Medulla oblongata (tissue), 1 donor: ENCODE measurements at regions not wholly inside any gene's neighbourhood (a gene's known extent, or its start where the extent isn't known, plus 50 kb on each side); places are given as distances from the start of the nearest gene placed in this dataset.
"Not testable (repeated sequence)": the region's sequence is repeated elsewhere in the genome, so short reads cannot be mapped to it uniquely, and the experiment has no call there.

Experiments used
- DNase-seq: peaks from one replicate; pipeline ENCODE4 v3.0.0-alpha.2; 2015; ENCODE audit errors: extremely low spot score

DNA sequence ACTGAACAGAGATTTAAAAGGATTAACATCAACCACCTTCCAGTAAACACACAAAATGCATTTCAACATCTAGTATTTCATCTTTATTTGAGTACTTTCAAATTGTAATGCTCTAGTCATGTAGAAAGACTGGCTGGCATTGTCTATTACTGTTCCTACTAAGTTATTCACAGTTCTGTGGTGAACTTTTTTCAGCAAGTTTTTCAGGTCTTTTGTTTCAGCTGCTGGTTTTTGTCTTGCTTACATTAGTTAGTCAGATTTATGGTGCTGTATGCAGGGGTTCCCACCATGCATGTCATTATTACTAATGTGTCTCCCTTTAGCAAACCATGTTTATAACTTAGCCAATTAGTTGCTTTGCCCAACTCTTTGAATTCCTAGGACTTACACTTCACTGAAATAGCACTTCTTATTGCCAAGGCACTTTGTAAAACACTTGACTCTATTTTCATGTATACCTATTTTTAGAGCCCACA is 253.4 kb upstream of the KITLG start:
- DNase-seq, result no peak

DNA sequence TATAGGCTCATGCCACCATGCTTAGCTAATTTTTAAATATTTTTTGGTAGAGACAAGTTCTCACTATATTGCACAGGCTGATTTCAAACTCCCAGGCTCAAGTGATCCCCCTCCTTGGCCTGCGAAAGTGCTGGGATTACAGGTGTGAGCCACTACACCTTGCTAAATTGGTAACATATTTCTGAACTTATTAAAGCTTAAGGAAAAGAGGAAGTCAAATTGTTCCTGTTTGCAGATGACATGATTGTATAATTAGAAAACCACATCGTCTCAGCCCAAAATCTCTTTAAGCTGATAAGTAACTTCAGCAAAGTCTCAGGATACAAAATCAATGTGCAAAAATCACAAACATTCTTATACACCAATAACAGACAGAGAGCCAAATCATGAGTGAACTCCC is 248.3 kb upstream of the KITLG start:
- not testable (repeated sequence) for DNase-seq

DNA sequence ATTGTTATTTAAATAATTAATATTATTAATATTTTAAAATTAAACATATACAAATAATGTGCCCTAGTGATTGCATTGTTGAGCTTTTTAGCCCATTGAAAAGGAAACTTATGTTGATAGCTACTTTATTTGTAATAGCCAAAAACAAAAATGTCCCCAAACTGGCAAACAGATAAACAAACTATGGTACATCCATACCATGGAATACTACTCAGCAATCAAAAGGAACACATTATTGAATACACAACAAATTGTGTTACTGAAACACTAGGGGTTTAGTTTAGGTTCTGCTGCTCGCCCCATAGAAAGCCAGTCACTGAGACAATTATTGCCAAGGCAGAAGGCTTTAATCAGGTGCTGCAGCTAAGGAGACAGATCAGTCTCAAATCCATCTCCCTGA is 239.7 kb upstream of the KITLG start:
- no peak for DNase-seq

DNA sequence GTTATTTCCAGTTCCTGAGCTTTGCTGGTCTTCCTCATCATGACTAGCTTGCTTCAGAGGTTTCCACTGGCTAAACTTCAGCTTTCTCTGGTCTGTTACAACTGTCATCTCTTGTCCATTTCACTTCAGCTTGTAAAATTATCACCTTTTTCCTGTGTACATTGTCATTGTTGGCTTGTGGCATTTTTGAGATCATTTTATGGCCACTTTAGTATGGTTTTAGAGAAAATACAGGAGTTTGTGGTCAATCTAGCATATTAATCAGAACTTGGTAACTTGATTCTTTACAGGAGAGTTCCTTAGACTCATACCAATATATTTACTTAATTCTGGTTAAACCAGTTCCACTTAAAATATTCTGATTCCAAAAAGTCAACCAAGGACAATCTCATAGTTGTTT is 235.9 kb upstream of the KITLG start:
- no peak for DNase-seq

DNA sequence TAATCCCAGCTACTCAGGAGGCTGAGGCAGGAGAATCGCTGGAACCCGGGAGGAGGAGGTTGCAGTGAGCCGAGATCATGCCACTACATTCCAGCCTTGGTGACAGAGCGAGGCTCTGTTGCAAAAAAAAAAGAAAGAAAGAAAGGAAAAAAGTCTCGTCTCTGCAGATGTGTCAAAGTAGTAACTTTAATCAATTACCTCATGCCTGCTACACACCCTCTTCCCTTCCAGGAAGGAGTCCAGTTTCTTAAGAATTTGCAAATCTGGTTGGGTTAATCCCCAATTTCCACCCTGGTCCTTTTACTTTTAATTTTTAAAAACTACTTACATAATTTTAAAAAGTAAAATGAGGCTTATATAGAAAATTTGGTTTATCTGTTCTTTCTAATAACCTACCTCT is 234.5 kb upstream of the KITLG start:
- DNase-seq, result no peak

DNA sequence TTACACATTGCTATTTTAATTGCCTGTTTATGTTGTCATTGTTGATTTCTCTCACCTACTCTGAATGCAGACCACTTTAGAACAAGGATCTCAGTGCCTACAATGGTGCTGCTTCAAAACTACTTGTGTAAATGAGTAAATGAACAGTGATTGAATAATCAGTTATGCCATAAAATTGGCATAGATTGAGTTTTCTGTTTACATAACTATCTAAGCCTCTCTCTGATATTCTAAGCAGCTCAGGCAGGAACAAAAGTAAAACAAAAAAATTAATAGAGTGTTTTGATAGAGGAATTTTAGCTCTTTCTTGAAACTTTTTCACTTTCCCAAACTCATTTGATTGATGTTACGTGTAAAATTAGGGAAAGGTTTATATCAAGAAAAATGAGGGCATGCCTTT is 232.3 kb upstream of the KITLG start:
- DNase-seq, result no peak

DNA sequence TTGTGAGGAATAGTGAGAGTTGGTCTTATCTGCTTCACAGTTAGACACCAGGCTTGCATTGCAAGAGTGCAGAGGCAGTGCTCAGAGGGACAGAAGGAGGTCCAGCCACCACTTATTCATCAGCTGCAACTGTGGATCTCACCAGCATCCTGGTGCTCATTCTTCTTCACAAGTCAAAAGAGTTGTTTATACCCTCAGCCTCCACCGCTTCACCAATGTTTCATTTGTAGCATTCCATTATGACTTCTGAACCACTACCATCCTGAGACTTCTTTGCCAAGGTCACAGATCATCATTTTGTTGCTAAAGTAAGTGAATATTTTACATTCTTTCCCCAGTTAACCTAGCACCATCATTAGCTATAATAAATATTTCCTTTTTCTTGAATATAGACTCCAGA is 230.5 kb upstream of the KITLG start:
- no peak for DNase-seq

DNA sequence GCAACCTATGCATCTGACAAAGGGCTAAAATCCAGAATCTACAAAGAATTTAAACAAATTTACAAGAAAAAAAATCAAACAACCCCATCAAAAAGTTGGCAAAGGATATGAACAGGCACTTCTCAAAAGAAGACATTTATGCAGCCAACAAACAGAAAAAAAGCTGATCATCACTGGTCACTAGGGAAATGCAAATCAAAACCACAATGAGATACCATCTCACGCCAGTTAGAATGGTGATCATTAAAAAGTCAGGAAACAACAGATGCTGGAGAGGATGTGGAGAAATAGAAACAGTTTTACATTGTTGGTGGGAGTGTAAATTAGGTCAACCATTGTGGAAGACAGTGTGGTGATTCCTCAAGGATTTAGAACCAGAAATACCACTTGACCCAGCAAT is 229.6 kb upstream of the KITLG start:
- DNase-seq, result not testable (repeated sequence)

DNA sequence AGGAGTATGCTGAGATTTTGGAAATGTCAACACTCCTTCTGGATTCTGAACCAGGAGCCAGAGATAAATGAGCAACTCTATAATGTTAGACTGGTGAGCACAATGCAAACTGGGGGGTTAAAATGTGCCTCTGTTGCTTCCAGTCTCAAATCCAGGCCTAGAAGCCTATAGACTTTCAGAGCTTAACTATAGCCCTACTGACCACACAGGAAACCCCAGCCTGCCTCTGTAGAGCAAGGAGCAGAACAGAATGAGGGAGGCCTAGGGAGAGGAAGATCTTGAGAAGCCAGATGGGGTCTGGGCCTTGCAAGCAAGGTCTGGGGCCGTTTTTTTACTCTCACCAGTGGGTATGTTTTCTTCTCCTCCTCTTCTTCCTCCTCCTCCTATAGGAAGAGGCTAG is 225.4 kb upstream of the KITLG start:
- no peak for DNase-seq

DNA sequence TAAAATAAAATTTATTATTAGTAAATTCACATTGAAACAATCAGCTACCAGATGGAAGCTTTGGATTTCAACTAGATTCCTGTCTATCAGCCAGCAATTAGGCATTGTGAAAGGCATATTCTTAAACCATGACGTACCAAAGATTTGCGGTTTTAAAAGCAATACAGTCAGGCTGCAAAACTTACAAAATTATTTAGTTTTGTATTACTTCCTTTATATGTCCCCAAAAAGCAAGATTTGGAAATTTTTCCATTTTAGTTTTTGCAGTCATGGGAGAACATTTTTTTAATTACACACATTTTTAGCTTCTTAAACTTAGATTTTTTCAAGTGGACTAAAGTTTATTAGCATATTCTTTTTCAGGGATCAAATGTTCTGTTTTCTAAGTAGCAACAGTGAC is 225.0 kb upstream of the KITLG start:
- DNase-seq, result no peak

DNA sequence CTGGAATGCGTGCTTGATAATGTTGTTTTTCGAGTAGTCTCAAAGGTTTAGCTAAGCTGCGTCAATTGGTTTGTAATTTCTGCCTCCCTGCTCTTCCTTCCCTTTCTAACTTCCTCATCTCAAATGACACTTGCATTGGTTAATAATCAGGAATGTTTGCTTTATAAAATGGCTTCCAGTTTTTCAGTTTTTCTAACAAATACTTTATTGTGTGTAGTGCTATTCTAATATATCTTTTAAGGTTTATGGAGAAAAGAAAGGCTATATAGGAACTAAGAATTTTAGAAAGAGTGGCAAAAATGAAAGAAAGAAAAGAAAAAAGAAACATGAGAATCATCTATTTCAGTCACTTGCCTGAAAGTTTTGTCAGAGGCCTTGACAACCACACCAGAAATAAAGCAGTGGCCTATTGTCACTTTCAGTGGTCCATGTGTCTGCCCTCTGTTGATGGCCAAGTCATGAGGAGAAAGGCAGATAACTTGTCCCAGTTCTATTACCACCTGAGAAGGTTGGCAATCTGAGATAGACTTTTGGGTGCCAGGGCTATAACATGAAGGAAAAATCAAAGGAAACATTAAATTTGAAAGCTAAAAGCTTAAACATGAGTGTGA is 221.9 kb upstream of the KITLG start:
- no peak for DNase-seq

DNA sequence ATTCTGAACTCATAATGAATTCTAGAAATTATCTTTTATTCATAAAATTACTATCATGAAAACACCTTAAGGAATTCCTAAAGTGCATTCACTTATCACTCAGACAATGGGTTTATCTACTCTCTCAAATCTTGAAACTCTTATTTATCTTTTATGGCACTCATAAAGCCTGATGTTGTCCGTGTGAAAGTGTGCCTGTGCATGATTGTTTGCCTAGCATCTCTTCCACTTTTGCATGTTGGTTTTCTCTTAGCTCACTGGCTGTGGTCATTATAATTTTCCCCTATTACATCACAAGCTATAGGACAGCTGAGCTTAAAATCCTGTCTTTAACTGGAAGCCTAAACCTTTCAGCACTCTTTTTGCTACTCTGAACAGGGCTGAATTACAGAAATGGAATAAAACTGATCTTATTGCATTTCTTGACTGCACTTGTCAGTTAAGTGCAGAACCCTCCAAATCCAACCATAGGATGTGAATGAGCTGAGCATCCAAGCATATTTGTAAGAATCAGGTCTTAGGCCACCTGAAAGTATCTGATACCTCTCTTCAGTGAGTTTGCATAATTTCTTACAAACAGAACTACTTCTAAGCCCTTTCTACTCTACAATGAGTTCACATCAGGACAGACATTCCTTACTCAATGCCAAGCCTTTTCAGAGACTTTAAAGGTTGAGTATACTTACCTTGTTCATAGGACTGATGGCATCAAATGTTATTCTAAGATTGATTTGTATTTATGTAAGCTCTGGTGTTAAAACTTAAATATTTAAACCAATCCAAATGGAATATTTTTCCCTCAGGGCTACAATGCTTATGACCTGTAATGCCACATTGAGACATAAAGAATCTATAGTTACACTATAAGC is 221.2 kb upstream of the KITLG start:
- DNase-seq, result no peak

DNA sequence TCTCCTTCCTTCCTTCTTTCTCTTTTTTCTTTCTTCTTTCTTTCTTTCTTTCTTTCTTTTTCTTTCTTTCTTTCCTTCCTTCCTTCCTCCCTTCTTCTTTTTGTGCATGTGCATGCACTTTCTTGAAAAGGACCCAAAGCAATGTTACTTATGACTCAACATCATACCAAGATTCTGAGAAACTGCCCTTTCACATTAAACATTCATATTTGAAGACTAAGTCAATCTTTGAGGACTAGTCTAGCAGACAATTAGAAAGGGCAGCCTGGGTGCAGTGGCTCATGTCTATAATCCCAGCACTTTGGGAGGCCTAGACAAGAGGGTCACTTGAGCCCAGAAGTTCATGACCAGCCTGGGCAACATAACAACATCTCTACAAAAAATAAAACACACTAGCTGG is 212.8 kb upstream of the KITLG start:
- DNase-seq, result no peak

DNA sequence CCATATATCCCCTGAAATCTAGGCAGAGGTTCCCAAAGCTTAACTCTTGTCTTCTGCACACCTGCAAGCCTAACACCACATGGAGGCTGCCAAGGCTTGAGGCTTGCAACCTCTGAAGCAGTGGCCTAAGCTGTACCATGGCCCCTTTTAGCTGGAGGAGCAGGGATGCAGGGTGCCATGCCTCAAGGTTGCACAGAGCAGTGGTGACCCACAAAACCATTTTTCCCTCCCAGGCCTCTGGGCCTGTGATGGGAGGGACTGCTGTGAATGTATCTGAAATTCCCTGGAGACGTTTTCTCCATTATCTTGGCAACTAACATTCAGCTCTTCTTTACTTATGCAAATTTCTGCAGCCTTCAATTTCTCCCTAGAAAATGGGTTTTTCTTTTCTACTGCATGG is 210.0 kb upstream of the KITLG start:
- DNase-seq, result no peak

DNA sequence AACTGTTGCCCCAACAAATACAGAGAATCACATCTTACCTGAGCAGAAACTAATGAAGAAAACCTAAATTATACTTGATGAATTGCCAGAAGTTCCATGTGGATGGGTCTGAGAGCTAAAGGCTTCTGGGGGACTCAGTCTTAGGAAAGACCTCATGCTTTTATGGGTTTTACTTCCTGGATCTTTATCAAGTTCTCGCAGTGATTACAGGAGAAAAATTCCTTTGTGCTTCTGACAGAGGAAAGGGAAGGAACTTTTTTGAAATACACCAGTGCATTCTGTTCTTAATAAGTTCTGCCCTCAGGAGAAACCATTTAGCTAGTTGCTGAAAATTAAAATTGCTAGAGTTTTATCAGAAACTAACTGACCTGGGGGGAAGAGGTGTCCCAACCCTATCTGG is 203.9 kb upstream of the KITLG start:
- DNase-seq, result no peak

DNA sequence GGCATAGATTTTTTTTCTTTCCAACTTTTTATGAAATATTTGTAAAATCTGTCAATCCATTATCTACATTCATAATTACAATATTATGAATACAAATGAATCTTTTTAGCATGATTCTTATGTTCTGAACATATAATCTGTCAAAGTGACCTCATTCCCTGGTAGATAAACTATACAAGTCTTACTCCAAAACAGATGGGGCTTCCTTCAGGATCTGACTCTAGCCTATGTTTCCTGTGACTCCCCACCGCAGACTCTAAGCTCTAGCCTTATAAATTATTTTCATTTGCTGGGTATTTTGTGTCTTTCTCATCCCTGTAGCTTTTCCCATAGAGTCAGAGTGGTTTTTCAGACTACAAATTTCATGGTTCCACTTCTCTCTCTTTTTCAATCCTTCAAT is 202.1 kb upstream of the KITLG start:
- DNase-seq, result no peak

DNA sequence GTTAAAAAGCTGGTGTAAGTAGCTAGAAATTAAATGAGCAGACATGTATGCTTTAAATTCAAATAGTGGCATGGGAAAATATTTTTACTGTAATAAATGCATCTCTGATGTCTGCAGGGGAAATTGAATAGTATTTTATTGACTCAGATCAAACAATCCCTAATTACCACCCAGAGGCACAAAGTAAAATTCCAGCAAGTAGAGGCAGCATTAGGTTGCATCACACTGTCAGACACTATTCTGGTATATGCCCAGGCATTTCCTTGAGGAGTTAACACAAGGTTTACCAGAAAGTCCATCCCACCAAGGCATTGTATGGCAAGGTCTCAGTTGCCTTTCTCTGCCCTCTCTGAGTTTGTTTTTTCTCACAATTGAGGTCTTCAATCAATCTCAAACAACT is 201.6 kb upstream of the KITLG start:
- no peak for DNase-seq

DNA sequence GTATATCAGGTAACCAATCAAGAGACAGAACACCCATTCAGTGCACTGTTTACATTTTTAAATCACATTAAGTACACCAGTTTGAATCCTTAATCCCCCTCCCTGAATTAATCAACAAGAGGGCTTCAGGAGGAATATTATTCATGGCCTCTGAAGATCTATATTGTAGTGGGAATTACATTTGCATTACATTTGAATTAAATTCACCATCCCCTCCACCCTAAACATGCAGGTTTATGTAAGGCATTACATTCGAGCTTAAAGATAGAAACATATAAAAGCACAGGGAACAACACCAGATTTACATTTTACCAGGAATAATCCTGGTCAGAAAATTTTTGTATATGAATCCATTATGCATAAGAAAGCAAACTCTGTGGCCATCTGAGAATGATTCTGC is 197.8 kb upstream of the KITLG start:
- DNase-seq, result no peak

DNA sequence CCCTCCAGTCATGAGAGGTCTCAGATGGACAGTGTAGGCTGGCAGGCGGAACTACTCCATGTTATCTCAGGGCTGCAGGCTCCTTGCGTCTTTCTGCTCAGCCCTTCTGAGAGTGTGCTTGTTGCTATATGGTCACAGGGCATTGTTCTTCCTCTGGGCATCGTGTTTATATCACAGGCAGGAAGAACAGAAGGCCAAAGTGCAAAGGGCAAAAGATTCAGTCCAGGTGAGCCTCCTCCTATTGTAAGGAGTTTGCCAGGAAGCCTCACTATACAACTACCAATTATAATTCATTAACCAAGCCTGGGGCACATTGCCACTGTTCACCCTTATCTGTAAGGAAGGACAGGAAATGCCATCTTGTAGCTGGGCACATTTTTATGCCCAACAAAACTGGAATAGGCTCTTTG is 195.5 kb upstream of the KITLG start:
- no peak for DNase-seq

DNA sequence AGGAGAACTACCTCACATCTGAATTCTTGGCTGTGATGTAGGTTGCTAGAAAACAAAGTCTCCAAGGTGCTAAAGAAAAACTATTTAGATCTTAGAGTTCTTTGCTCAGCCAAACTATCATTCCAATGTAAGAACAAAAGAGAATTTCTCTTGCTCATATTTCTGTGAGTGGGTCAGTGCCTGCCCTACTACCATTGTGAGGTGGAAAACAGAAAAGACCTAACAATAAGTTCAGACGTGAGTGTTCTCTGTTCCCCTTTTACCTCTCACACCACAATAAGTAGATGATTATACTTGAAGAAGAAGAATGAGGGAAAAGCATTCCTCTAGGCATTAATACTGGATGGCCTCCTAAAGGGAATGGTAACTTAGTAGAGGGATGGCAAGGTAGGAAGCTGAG is 187.4 kb upstream of the KITLG start:
- DNase-seq, result no peak

DNA sequence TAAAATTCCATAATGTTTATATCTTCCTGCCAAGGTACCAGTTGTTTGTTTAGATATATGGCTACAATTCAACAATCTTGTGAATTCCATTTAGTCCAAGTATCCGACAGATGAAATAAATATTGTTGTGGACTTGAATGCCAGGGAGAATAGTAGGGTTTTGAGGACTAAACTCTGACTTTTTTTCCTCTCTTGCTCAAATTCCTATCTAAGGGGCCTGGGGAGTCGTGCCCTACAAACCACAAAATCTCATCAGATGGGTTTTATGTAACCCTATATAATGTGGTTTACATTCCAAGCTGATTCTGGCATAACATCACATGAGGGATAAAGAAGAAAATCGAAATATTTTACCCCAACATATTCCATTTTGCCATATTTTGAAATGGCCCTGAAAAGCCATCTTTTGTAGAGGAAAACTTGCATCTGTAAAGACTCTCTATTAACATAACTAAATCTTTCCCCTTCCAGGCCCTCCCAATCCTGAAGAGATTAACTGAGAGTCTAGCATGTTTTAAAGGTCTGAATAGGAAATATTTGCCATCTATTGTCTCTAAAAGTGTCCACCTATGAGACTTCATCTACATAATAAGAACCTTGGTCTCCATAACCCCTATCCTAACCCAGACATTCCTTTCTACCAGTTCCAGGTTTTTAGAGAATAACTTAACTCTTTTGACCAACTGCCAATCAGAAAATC is 184.7 kb upstream of the KITLG start:
- DNase-seq, result no peak

DNA sequence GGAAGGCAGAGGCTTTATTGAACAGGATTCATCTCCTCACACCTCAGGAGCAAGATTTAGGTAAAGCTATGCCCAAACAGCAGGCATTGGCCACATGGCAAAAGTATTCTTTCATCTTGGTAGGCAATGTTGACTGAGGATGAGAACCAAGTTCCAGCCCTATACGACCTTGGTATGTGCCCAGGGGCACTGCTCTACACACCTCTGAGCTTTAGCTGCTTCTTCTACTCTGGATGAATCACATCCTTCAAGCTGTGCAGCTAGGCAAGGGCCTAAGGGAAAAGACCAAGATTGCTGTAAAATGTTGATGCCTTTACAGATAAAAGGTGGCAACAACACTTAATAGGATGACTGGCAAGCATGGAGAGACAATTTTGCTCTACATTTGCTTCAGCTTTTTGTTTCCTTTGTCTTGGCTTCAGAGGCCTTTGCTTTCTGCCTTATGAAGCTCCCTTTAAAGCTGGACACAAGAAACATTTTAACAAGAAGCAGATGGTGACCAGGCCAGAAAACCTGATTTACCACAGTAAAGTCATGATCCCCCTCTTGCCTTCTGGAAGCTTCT is 183.3 kb upstream of the KITLG start:
- no peak for DNase-seq

DNA sequence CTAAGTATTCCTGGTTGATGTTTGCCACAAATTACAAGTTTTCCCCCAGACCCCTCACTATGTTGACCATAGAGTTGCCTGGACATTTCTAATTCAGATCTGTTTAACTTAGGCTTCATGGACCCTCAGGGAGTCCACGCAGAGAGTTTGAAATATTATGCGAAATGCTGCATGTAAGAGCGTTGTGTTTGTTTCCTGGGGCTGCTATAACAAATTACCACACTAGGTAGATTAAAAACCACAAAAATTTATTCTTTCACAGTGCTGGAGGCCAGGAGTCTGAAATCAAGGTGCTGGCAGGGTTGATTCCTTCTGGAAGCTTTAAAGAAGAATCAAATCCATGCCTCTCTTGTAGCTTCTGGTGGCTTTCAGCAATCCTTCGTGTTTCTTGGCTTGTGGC is 177.9 kb upstream of the KITLG start:
- DNase-seq, result no peak
